Stimulated activated CD8-positive, alpha-beta memory T cell treated with anti-CD3 and anti-CD28 coated beads, Interleukin-7, amount 100 ng/mL, for 4 hours (primary cell): ENCODE measurements at regions not wholly inside any gene's neighbourhood (a gene's known extent, or its start where the extent isn't known, plus 50 kb on each side); places are given as distances from the start of the nearest gene placed in this dataset.
"Not testable (repeated sequence)": the region's sequence is repeated elsewhere in the genome, so short reads cannot be mapped to it uniquely, and the experiment has no call there.

ENCODE experiments used
- DNase-seq, 2 donors: peaks; one replicate each; pipeline ENCODE4 v3.0.0-alpha.2; 2020; ENCODE audit warnings: low read depth in 2 of 2

- DNase-seq, result not testable (repeated sequence)
Measured at GRCh38 chr16:29294951-29295795, 111.3 kb downstream of the NPIPB11 start.

- DNase-seq, result not testable (repeated sequence)
Measured at GRCh38 chr16:29294400-29294933, 112.0 kb downstream of the NPIPB11 start.

- not testable (repeated sequence) for DNase-seq
Measured at GRCh38 chr16:29293545-29293944, 113.0 kb downstream of the NPIPB11 start.

DNA sequence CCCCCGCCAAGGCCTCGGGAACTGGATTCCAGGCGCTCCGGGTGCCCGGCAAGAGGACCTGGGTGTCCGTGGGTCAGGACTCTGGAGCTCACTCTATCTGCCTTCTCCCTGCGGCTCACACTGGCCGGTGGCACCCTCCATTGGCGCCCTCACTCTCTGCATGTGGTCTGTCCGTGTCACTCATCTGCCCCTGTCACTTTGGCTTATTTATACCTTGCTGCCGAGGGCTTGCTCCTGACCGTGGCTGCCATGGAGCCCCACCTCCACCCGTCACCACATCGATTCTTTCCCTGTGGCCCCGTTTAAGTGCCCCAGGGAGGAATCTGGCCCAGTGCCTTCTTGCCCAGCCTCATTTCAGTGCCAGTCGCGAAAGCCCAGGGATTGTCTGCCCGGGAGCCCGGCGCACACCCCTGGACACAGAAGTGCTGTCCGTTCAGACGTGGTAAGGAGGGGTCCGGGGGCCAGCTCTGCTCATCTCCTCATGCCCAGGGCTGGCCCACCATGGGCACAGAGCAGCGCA lies 113.5 kb downstream of the NPIPB11 start:
- not testable (repeated sequence) for DNase-seq

- DNase-seq, result peak in 1 of 2 donors; percentile 17
Measured at GRCh38 chr16:29291329-29292271, 114.9 kb downstream of the NPIPB11 start.

DNA sequence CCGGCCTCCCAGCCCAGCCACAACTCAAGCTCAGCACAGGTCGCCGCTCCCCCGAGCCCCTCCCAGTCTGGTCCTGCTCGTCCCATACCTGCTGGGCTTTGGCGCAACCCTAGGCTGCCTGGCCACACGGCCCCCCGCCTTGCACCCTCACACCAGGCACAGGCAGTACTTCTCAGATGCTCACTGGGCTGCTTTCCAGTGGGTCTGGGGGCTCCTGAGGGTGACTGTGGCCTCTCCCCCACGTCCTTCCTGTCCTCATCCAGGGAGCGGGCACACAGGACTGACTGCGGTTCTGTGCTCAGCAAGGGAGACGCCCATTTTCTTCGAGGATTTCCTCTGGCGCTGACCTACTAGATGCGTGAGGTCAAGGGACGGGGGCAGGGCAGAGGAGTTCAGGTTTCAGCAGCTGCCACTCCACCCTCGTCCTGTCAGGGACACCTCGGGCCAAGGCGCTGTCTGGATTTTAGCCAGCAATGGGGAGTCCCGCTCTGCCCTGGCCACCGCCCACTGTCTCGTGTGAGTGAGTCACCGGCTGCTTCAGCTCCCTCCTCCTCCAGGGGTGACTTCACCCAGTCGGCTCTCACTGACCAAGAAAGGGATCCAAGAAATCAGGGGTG lies 115.8 kb downstream of the NPIPB11 start:
- peak; percentile 32 to 68 for DNase-seq

DNA sequence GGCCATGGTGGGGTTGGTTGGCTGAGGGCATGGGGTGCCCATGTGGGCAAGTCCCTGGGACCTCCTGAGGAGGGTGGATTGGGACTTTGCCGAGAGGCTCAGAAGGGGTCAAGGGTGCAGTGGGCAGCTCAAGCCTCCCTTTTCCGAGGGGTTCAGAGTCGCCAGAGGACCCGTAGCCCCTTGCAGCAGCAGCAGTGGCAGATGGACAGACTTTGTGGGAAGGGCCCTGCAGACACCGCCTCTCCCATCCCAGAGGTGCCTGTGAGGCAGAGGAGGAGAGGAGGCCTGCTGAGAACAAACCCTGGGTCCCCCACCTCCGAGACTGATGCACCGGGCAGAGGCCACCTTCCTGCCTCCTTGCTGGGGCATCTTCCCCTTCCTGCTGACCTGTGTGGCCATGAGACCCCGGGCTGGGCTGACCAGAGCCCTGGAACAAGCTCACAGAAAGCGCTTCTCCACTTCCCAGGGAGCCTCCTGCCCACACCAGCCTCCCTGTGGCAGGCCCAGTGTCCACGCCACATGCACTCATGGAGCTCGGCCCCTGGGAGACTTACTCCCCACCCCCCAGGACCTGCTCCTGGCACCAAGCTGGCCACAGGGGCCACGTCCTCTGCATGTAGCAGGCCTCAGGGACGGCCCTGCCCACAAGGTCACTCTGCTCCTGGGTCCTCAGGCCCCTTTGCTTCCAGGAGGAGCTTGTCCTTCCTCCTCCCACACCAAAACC lies 116.8 kb downstream of the NPIPB11 start:
- DNase-seq, result not testable (repeated sequence)

- not testable (repeated sequence) for DNase-seq
Measured at GRCh38 chr16:29288711-29289474, 117.6 kb downstream of the NPIPB11 start.

DNA sequence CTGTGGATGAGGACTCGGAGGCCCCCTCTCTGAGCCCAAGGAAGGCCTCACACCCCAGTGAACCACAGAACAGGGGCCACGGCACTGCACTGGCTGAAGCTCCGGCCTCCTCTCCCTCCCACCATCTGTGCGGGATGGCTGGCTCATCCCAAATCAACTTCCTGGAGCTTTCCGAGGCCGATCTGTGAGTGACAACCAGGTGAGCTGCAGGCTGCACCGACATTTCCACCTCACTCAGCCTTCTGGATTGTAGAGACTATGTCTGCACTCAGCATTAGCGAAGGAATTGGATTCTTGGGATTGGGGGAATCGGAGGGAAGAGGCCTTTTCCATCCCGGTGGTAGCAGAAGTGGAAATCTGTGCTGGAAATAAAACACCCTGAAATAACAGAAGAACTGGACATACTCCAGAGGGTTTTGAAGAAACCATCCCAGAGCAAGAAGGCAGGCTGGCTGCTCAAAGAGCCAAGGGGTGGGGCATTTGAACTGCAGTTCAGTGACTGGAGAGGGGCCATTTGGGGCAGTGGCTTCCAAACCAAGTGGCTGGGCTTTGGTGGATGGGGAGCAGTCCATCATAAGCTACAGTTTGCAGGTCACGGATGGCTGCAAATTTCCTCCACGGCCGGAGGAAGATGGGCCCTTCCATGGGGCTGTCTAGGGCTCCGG lies 118.5 kb downstream of the NPIPB11 start:
- not testable (repeated sequence) for DNase-seq

DNA sequence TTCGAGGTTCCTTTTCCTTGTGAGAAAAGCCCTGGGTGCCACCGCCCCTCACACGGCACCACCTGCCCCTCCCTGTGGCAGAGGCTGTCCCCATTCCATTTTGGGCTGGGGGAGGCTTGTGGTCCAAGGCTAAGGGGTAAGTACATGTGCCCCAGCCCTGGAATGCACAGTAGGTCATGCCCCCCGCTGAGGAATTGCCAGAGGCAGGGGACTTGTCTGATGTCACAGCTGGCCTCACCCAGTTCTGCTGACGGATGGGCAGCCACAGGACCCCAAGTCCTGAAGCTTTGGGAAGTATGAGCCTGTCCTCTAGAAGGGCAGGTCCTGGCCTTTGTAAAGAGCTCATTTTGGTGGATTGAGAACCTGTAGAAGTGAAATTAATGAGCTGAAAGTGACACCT lies 119.3 kb downstream of the NPIPB11 start:
- not testable (repeated sequence) for DNase-seq

DNA sequence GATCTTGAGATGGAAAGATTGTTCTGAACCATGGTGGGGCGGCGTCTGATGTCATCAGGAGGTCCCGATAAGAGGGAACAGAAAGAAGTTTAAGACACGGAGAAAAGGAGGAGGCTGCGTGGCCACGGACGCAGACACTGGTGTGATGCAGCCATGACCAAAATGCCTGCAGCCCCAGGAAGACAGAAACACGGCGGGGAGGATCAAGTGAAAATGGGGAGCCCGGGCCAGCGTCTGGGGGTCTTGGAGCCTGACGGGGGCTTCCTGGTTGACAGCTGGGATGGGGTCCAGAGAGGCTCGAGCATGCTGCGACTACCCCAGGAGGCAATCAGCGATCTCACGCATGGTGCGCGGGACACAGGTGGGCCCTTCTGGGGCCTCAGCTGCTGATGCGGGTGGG lies 119.7 kb downstream of the NPIPB11 start:
- not testable (repeated sequence) for DNase-seq

GRCh38 chr16:29286161-29286560 lies 120.3 kb downstream of the NPIPB11 start:
- not testable (repeated sequence) for DNase-seq

GRCh38 chr16:29285151-29285885 lies 121.2 kb downstream of the NPIPB11 start:
- DNase-seq, result not testable (repeated sequence)

DNA sequence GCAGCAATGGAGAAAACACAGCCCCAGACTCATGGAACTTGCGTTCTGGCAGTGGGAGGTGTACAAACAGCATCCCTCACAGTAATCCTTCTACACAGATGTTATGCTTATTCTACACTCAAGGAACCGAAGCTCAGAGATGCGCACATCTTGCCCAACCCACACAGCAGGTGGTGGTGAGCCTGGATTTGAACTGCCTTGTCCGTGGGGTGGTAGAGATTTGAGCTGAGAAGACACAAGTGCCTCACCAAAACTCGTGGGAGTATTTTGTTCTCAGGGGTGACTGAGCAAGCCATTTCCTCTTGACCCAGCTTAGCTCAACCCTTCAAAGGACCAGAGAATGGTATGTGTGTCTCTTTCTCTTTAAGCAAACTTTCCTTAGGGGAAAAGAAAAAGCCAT lies 121.8 kb downstream of the NPIPB11 start:
- not testable (repeated sequence) for DNase-seq

DNA sequence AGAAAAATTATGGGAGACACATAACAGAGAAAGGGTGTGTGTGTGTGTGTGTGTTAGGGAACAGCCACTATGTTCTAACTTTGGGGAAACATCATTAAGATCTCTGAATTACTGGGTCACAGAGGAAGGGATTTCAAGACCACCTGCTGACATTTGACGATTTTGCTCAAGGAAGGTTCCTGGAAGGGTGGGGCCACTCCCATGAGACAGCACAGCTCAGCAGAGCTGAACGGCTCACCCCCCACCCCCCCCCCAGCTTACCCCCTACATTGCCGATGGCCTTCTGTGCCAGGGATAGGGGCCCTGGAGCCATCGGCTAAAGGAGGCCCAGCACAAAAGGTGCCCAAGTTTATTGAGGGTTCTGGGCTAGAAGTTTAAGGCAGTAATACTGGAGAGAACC lies 122.4 kb downstream of the NPIPB11 start:
- not testable (repeated sequence) for DNase-seq

- DNase-seq, result not testable (repeated sequence)
Measured at GRCh38 chr16:29278097-29278871, 128.2 kb downstream of the NPIPB11 start.

GRCh38 chr16:29276446-29276845 lies 130.1 kb downstream of the NPIPB11 start:
- not testable (repeated sequence) for DNase-seq
